Hepatocyte (in vitro differentiated cells): ENCODE measurements at regions not wholly inside any gene's neighbourhood (a gene's known extent, or its start where the extent isn't known, plus 50 kb on each side); places are given as distances from the start of the nearest gene placed in this dataset.

Experiments used
- DNase-seq: peaks from one replicate; pipeline ENCODE4 v3.0.0-alpha.2; 2016; ENCODE audit warnings: low spot score
- H2AFZ ChIP-seq: fragments of 200-600 bp; sonication (generic); 2 replicates; pipeline ENCODE4 v1.6.0; 2016; ENCODE audit warnings: antibody characterized with exemption, mild to moderate bottlenecking
- H3K27ac ChIP-seq: fragments of 200-600 bp; sonication (generic); 2 replicates; pipeline ENCODE4 v1.5.1; 2016; ENCODE audit warnings: mild to moderate bottlenecking
- H3K27me3 ChIP-seq: fragments of 200-600 bp; sonication (generic); 2 replicates; pipeline ENCODE4 v1.6.1; 2016
- H3K36me3 ChIP-seq: fragments of 200-600 bp; sonication (generic); replicated peaks from 2 replicates; pipeline ENCODE4 v1.5.1; 2016; ENCODE audit warnings: low read depth; ENCODE audit not compliant: insufficient read depth
- H3K4me1 ChIP-seq: fragments of 200-600 bp; sonication (generic); 2 replicates; pipeline ENCODE4 v1.5.1; 2016; ENCODE audit warnings: mild to moderate bottlenecking, moderate library complexity; ENCODE audit not compliant: insufficient read depth
- H3K4me2 ChIP-seq: fragments of 200-600 bp; sonication (generic); 2 replicates; pipeline ENCODE4 v1.6.0; 2016
- H3K4me3 ChIP-seq: fragments of 200-600 bp; sonication (generic); 2 replicates; pipeline ENCODE4 v1.5.1; 2016; ENCODE audit warnings: mild to moderate bottlenecking
- H3K79me2 ChIP-seq: fragments of 200-600 bp; sonication (generic); 2 replicates; pipeline ENCODE4 v1.6.0; 2017; ENCODE audit warnings: mild to moderate bottlenecking
- H3K9me2 ChIP-seq: fragments of 200-600 bp; sonication (generic); replicated peaks from 2 replicates; pipeline ENCODE4 v1.6.0; 2017; ENCODE audit warnings: mild to moderate bottlenecking; ENCODE audit not compliant: insufficient read depth
- H3K9me3 ChIP-seq: fragments of 200-600 bp; sonication (generic); 2 replicates; pipeline ENCODE4 v1.5.1; 2016; ENCODE audit warnings: low read depth, mild to moderate bottlenecking
- H4K20me1 ChIP-seq: fragments of 200-600 bp; sonication (generic); 2 replicates; pipeline ENCODE4 v1.6.0; 2016; ENCODE audit warnings: mild to moderate bottlenecking; ENCODE audit not compliant: insufficient read depth, poor library complexity, severe bottlenecking
- CTCF ChIP-seq: fragments of 200-600 bp; sonication (generic); IDR thresholded peaks from 2 replicates; pipeline ENCODE4 v1.5.1; 2016; ENCODE audit warnings: antibody characterized with exemption, mild to moderate bottlenecking; ENCODE audit not compliant: poor library complexity
- EZH2 ChIP-seq: fragments of 200-600 bp; sonication (generic); IDR thresholded peaks from 2 replicates; pipeline ENCODE4 v1.6.1; 2016; ENCODE audit warnings: antibody characterized with exemption, mild to moderate bottlenecking, borderline replicate concordance
- EZH2phosphoT487 ChIP-seq: fragments of 200-600 bp; sonication (generic); IDR thresholded peaks from one replicate; pipeline ENCODE4 v1.6.1; 2018; ENCODE audit warnings: antibody characterized with exemption, mild to moderate bottlenecking, low read depth, moderate library complexity; ENCODE audit not compliant: unreplicated experiment, severe bottlenecking
- WGBS: methylation state at CpG from one replicate; pipeline ENCODE4 v1.1.6; 2016; ENCODE audit warnings: low lambda C conversion rate; ENCODE audit errors: missing lambda C conversion rate; 5-methylcytosine and 5-hydroxymethylcytosine counted together

GRCh38 chr9:19553441-19553840 is 144.6 kb downstream of the ACER2 start:
- no peaks in the 10 kb centered on the region for H3K4me1 ChIP-seq
- no peak overlapping the region for H3K4me2 ChIP-seq
- H3K27me3 ChIP-seq, result no peaks in the 10 kb centered on the region
- no peak overlapping the region for H2AFZ ChIP-seq
- TF ChIP-seq EZH2phosphoT487 (no peak), CTCF (no peak), EZH2 (no peak)
- DNase-seq, result no peak
- H3K27ac ChIP-seq, result no peak overlapping the region
- H3K36me3 ChIP-seq, result no peaks in the 10 kb centered on the region
- H4K20me1 ChIP-seq, result no peaks in the 10 kb centered on the region
- H3K9me3 ChIP-seq, result no peaks in the 10 kb centered on the region
- H3K79me2 ChIP-seq, result no peaks in the 10 kb centered on the region
- H3K9me2 ChIP-seq, result no peaks in the 10 kb centered on the region
- no peak overlapping the region for H3K4me3 ChIP-seq

GRCh38 chr9:19552282-19553105 is 143.7 kb downstream of the ACER2 start:
- Histone ChIP-seq H2AFZ (no peak overlapping the region), H3K36me3 (no peaks in the 10 kb centered on the region), H4K20me1 (no peaks in the 10 kb centered on the region), H3K79me2 (no peaks in the 10 kb centered on the region), H3K4me1 (no peaks in the 10 kb centered on the region), H3K27ac (no peak overlapping the region), H3K4me3 (no peak overlapping the region), H3K4me2 (no peak overlapping the region), H3K9me2 (no peaks in the 10 kb centered on the region), H3K9me3 (no peaks in the 10 kb centered on the region), H3K27me3 (no peaks in the 10 kb centered on the region)
- TF ChIP-seq EZH2, result no peak
- no peak for DNase-seq
- WGBS, result 71% methylated on average over 3 of the region's 3 CpGs

GRCh38 chr9:19551124-19551929 is 142.5 kb downstream of the ACER2 start:
- no peak overlapping the region for H3K4me2 ChIP-seq
- H3K27me3 ChIP-seq, result no peaks in the 10 kb centered on the region
- no peak for DNase-seq
- H3K36me3 ChIP-seq, result no peaks in the 10 kb centered on the region
- H3K4me3 ChIP-seq, result no peak overlapping the region
- H3K9me3 ChIP-seq, result no peaks in the 10 kb centered on the region
- H3K79me2 ChIP-seq, result no peaks in the 10 kb centered on the region
- no peak overlapping the region for H3K27ac ChIP-seq
- H2AFZ ChIP-seq, result no peak overlapping the region
- H3K4me1 ChIP-seq, result no peaks in the 10 kb centered on the region
- 65% methylated on average over 8 of the region's 8 CpGs for WGBS
- H4K20me1 ChIP-seq, result no peaks in the 10 kb centered on the region
- H3K9me2 ChIP-seq, result no peaks in the 10 kb centered on the region
- TF ChIP-seq EZH2phosphoT487 (no peak), EZH2 (no peak), CTCF (no peak)

GRCh38 chr9:19550009-19550408 is 141.2 kb downstream of the ACER2 start:
- Histone ChIP-seq H3K9me3 (no peaks in the 10 kb centered on the region), H3K79me2 (no peaks in the 10 kb centered on the region), H3K9me2 (no peaks in the 10 kb centered on the region), H4K20me1 (no peaks in the 10 kb centered on the region), H3K4me3 (no peak overlapping the region), H3K4me1 (no peaks in the 10 kb centered on the region), H3K27ac (no peak overlapping the region), H3K4me2 (no peak overlapping the region), H3K27me3 (no peaks in the 10 kb centered on the region), H2AFZ (no peak overlapping the region), H3K36me3 (no peaks in the 10 kb centered on the region)
- TF ChIP-seq EZH2phosphoT487, result no peak
- TF ChIP-seq EZH2, result no peak
- no peak for TF ChIP-seq CTCF
- no peak for DNase-seq
- WGBS, result 83% methylated on average over 7 of the region's 7 CpGs
